Retinal pigment epithelial cell (primary cell): ENCODE measurements at regions not wholly inside any gene's neighbourhood (a gene's known extent, or its start where the extent isn't known, plus 50 kb on each side); places are given as distances from the start of the nearest gene placed in this dataset.
"Not testable (repeated sequence)": the region's sequence is repeated elsewhere in the genome, so short reads cannot be mapped to it uniquely, and the experiment has no call there.

Experiments used
- DNase-seq: peaks from one replicate; pipeline ENCODE4 v3.0.0-alpha.2; 2010; ENCODE audit warnings: low read depth
- H3K4me3 ChIP-seq: 2 replicates; pipeline ENCODE4 v1.5.1; 2011; ENCODE audit warnings: mild to moderate bottlenecking, low read length, control low read depth, moderate library complexity
- CTCF ChIP-seq: conservative IDR thresholded peaks from 2 replicates; pipeline ENCODE4 v1.5.1; 2011; ENCODE audit warnings: low read depth, low read length, control low read depth, inconsistent platforms

- no peak for DNase-seq
- TF ChIP-seq CTCF = no peak
- H3K4me3 ChIP-seq = no peak overlapping the region
Observed at GRCh38 chr7:138309186-138309585, 150.9 kb upstream of the TRIM24 start.

GRCh38 chr7:138313829-138314178, 146.3 kb upstream of the TRIM24 start:
- TF ChIP-seq CTCF = no peak
- DNase-seq = no peak
- H3K4me3 ChIP-seq = no peak overlapping the region

- DNase-seq = no peak
- H3K4me3 ChIP-seq = no peak overlapping the region
- TF ChIP-seq CTCF = no peak
Observed at GRCh38 chr7:138316421-138317043, 143.5 kb upstream of the TRIM24 start.

- TF ChIP-seq CTCF = no peak
- no peak for DNase-seq
- no peak overlapping the region for H3K4me3 ChIP-seq
Observed at GRCh38 chr7:138317044-138317596, 142.9 kb upstream of the TRIM24 start.

- no peak overlapping the region for H3K4me3 ChIP-seq
- no peak for TF ChIP-seq CTCF
- no peak for DNase-seq
Observed at GRCh38 chr7:138324941-138325340, 135.1 kb upstream of the TRIM24 start.

GRCh38 chr7:138325434-138325833, 134.6 kb upstream of the TRIM24 start:
- TF ChIP-seq CTCF = no peak
- no peak overlapping the region for H3K4me3 ChIP-seq
- DNase-seq = no peak

- no peak overlapping the region for H3K4me3 ChIP-seq
- TF ChIP-seq CTCF = no peak
- DNase-seq = peak; percentile 94
Observed at GRCh38 chr7:138328215-138328614, 131.8 kb upstream of the TRIM24 start.

- DNase-seq = not testable (repeated sequence)
Observed at GRCh38 chr7:138332850-138333249, 127.2 kb upstream of the TRIM24 start.

More at GRCh38 chr7:138332850-138333249, 127.2 kb upstream of the TRIM24 start:
- not testable (repeated sequence) for H3K4me3 ChIP-seq
